H1 (cell line): ENCODE measurements at regions not wholly inside any gene's neighbourhood (a gene's known extent, or its start where the extent isn't known, plus 50 kb on each side); places are given as distances from the start of the nearest gene placed in this dataset.

Experiments used
- CTCF ChIA-PET: fragments of 300-600 bp; sonication (Branson Sonifier 250); formaldehyde crosslinking; loops from one replicate; lab custom pipeline; 2021; ENCODE audit not compliant: partially characterized antibody; lab: Charles Lee
- POLR2A ChIA-PET: fragments of 300-600 bp; sonication (Branson Sonifier 250); formaldehyde crosslinking; loops from one replicate; lab custom pipeline; 2021; ENCODE audit warnings: inconsistent platforms; ENCODE audit not compliant: partially characterized antibody; lab: Charles Lee
- DNase-seq, 2 experiments: peaks; one replicate each; pipeline versions ENCODE4 v3.0.0 to v3.0.0-alpha.2; 2010 to 2022; ENCODE audit warnings: low spot score in 2 of 2, low read depth in 1 of 2, mixed read lengths in 1 of 2
- FAIRE-seq: peaks from 2 replicates; lab custom pipeline; 2011; peaks lifted over from hg19 to GRCh38; lab: Jason Lieb, UNC
- H2AFZ ChIP-seq: 2 replicates; pipeline ENCODE4 v1.8.1; 2012; ENCODE audit warnings: low read length, inconsistent platforms
- H2AK5ac ChIP-seq: 2 replicates; pipeline ENCODE4 v1.6.1; 2013; ENCODE audit warnings: low read depth, low read length
- H2BK120ac ChIP-seq: replicated peaks from 2 replicates; pipeline ENCODE3; 2013; ENCODE audit warnings: low read depth, low read length, inconsistent platforms
- H2BK12ac ChIP-seq: 2 replicates; pipeline ENCODE4 v1.6.1; 2013; ENCODE audit warnings: low read depth, low read length
- H2BK15ac ChIP-seq: 2 replicates; pipeline ENCODE4 v1.6.1; 2013; ENCODE audit warnings: low read length
- H2BK20ac ChIP-seq: 2 replicates; pipeline ENCODE4 v1.6.1; 2013; ENCODE audit warnings: low read length
- H2BK5ac ChIP-seq: 2 replicates; pipeline ENCODE4 v1.6.1; 2013; ENCODE audit warnings: low read depth, low read length
- H3K14ac ChIP-seq: 2 replicates; pipeline ENCODE4 v1.6.1; 2013; ENCODE audit warnings: inconsistent platforms; ENCODE audit not compliant: insufficient read length
- H3K18ac ChIP-seq: 2 replicates; pipeline ENCODE4 v1.6.1; 2013; ENCODE audit warnings: low read length; ENCODE audit errors: extremely low read depth
- H3K23ac ChIP-seq: 2 replicates; pipeline ENCODE4 v1.6.1; 2013; ENCODE audit warnings: inconsistent platforms; ENCODE audit not compliant: insufficient read length
- H3K23me2 ChIP-seq: 2 replicates; pipeline ENCODE4 v1.6.1; 2013; ENCODE audit warnings: low read depth, low read length
- H3K27ac ChIP-seq: 2 replicates; pipeline ENCODE4 v1.6.1; 2011; ENCODE audit warnings: low read depth, low read length, inconsistent platforms
- H3K27me3 ChIP-seq, 4 experiments: replicated peaks in 1 of 4; 1 replicate in 1 of 4; 2 replicates in 3 of 4; pipeline versions ENCODE4 v1.6.1 to v1.8.1; 2011 to 2013; ENCODE audit warnings: low read length in 3 of 4, mild to moderate bottlenecking in 3 of 4, inconsistent platforms in 2 of 4, mixed read lengths in 2 of 4, moderate library complexity in 1 of 4; ENCODE audit not compliant: control insufficient read depth in 3 of 4, insufficient read depth in 3 of 4; ENCODE audit errors: extremely low read depth in 1 of 4
- H3K36me3 ChIP-seq, 4 experiments: 2 replicates each; pipeline versions ENCODE4 v1.6.1 to v1.8.1; 2011 to 2013; ENCODE audit warnings: mild to moderate bottlenecking in 4 of 4, low read length in 3 of 4, moderate library complexity in 2 of 4, control low read depth in 1 of 4, inconsistent platforms in 1 of 4; ENCODE audit not compliant: insufficient read depth in 4 of 4, control insufficient read depth in 2 of 4
- H3K4ac ChIP-seq: replicated peaks from 2 replicates; pipeline ENCODE3; 2013; ENCODE audit warnings: low read length, low read depth, mixed read lengths, inconsistent platforms; ENCODE audit not compliant: insufficient read length
- H3K4me1 ChIP-seq, 4 experiments: replicated peaks in 1 of 4; 1 replicate in 1 of 4; 2 replicates in 3 of 4; pipeline versions ENCODE4 v1.6.1 to v1.8.1; 2011 to 2013; ENCODE audit warnings: low read length in 3 of 4, inconsistent platforms in 2 of 4, mixed read lengths in 1 of 4; ENCODE audit not compliant: insufficient read depth in 4 of 4, control insufficient read depth in 3 of 4
- H3K4me2 ChIP-seq, 2 experiments: 2 replicates each; pipeline versions ENCODE4 v1.6.1 to v1.8.1; 2011 to 2013; ENCODE audit warnings: low read depth in 2 of 2, low read length in 2 of 2, control low read depth in 1 of 2, inconsistent platforms in 1 of 2, mild to moderate bottlenecking in 1 of 2; ENCODE audit not compliant: insufficient read depth in 1 of 2
- H3K4me3 ChIP-seq, 4 experiments: fragments of 200-600, 300-600 bp in 1 of 4; sonication (generic), shearing (Covaris generic), sonication (Bioruptor Twin) in 1 of 4; 2 replicates each; pipeline versions ENCODE4 v1.5.1 to v1.8.1; 2011 to 2016; ENCODE audit warnings: low read length in 4 of 4, low read depth in 3 of 4, control low read depth in 2 of 4, inconsistent platforms in 2 of 4, mild to moderate bottlenecking in 2 of 4, mixed read lengths in 1 of 4, moderate library complexity in 1 of 4; ENCODE audit not compliant: insufficient read depth in 2 of 4; ENCODE audit errors: extremely low read depth in 1 of 4
- H3K56ac ChIP-seq: replicated peaks from 2 replicates; pipeline ENCODE3; 2013; ENCODE audit warnings: low read depth, mild to moderate bottlenecking, mixed read lengths, low read length, inconsistent platforms; ENCODE audit not compliant: insufficient read length
- H3K79me1 ChIP-seq: 2 replicates; pipeline ENCODE4 v1.6.1; 2013; ENCODE audit warnings: low read depth, low read length, control low read depth
- H3K79me2 ChIP-seq, 2 experiments: 2 replicates each; pipeline versions ENCODE4 v1.6.1 to v1.8.1; 2012 to 2013; ENCODE audit warnings: low read length in 2 of 2, mild to moderate bottlenecking in 2 of 2, inconsistent platforms in 1 of 2; ENCODE audit not compliant: insufficient read depth in 2 of 2, control insufficient read depth in 1 of 2
- H3K9ac ChIP-seq, 4 experiments: replicated peaks in 1 of 4; 1 replicate in 1 of 4; 2 replicates in 3 of 4; pipeline versions ENCODE4 v1.6.1 to v1.8.1; 2011 to 2013; ENCODE audit warnings: low read depth in 3 of 4, low read length in 3 of 4, control low read depth in 2 of 4, mild to moderate bottlenecking in 2 of 4, moderate library complexity in 2 of 4, inconsistent platforms in 1 of 4; ENCODE audit errors: extremely low read depth in 1 of 4
- H3K9me3 ChIP-seq, 2 experiments: 2 replicates each; pipeline versions ENCODE4 v1.6.1 to v1.8.1; 2012 to 2013; ENCODE audit warnings: mild to moderate bottlenecking in 2 of 2, moderate library complexity in 2 of 2, control low read depth in 1 of 2, inconsistent platforms in 1 of 2, low read depth in 1 of 2, low read length in 1 of 2, mixed read lengths in 1 of 2; ENCODE audit not compliant: insufficient read depth in 2 of 2
- H4K20me1 ChIP-seq, 2 experiments: replicated peaks in 1 of 2; 2 replicates each; pipeline versions ENCODE3 to v1.8.1; 2011 to 2013; ENCODE audit warnings: inconsistent platforms in 2 of 2, low read length in 2 of 2, mild to moderate bottlenecking in 1 of 2; ENCODE audit not compliant: insufficient read depth in 2 of 2, control insufficient read depth in 1 of 2
- H4K5ac ChIP-seq: 2 replicates; pipeline ENCODE4 v1.6.1; 2013; ENCODE audit warnings: low read length, low read depth, mixed read lengths, inconsistent platforms; ENCODE audit not compliant: insufficient read length
- H4K8ac ChIP-seq: 2 replicates; pipeline ENCODE4 v1.8.0; 2013; ENCODE audit warnings: mild to moderate bottlenecking, moderate library complexity, low read length, inconsistent platforms; ENCODE audit not compliant: insufficient read depth; ENCODE audit errors: extremely low read depth
- H4K91ac ChIP-seq: replicated peaks from 2 replicates; pipeline ENCODE3; 2013; ENCODE audit warnings: low read length, mixed read lengths, inconsistent platforms; ENCODE audit not compliant: insufficient read length
- SIN3A ChIP-seq, 2 experiments: IDR thresholded peaks in 1 of 2; conservative IDR thresholded peaks in 1 of 2; 2 replicates each; pipeline ENCODE4 v1.6.1; 2011 to 2012; ENCODE audit warnings: low read length in 2 of 2, improper control_type of control experiment in 1 of 2, low read depth in 1 of 2, mild to moderate bottlenecking in 1 of 2
- WGBS, 2 experiments: shearing (Covaris generic) in 1 of 2; methylation state at CpG; one replicate each; pipeline versions ENCODE4 v1.1.6 to v1.1.7; 2013 to 2015; ENCODE audit warnings: low lambda C conversion rate in 2 of 2, mixed read lengths in 2 of 2, inconsistent platforms in 1 of 2, low coverage in 1 of 2, missing lambda C conversion rate in 1 of 2; ENCODE audit not compliant: insufficient replicate concordance in 2 of 2, insufficient coverage in 1 of 2, insufficient read length in 1 of 2; ENCODE audit errors: extremely low coverage in 1 of 2, missing lambda C conversion rate in 1 of 2; 5-methylcytosine and 5-hydroxymethylcytosine counted together

GRCh38 chr10:29078919-29079318 is 210.0 kb upstream of the LYZL1 start:
- no peak overlapping the region for H4K5ac ChIP-seq
- H2BK15ac ChIP-seq = no peak overlapping the region
- no peak overlapping the region for H3K56ac ChIP-seq
- H3K23me2 ChIP-seq = no peaks in the 10 kb centered on the region
- H4K8ac ChIP-seq = no peak overlapping the region
- H3K27ac ChIP-seq = no peak overlapping the region
- H3K27me3 ChIP-seq = no peaks in the 10 kb centered on the region
- no peaks in the 10 kb centered on the region for H3K36me3 ChIP-seq
- H3K79me2 ChIP-seq = no peaks in the 10 kb centered on the region
- H3K9me3 ChIP-seq = no peaks in the 10 kb centered on the region
- no peak overlapping the region for H3K14ac ChIP-seq
- no peak overlapping the region for H2BK120ac ChIP-seq
- H3K79me1 ChIP-seq = no peaks in the 10 kb centered on the region
- no peak overlapping the region for H3K4me2 ChIP-seq
- H2BK5ac ChIP-seq = no peak overlapping the region
- no peak overlapping the region for H2BK20ac ChIP-seq
- no peak overlapping the region for H2BK12ac ChIP-seq
- FAIRE-seq = no peak
- H3K23ac ChIP-seq = no peak overlapping the region
- POLR2A ChIA-PET = no interaction called here
- 60% methylated on average over 4 of the region's 4 CpGs; no CpG with 5 or more reads in 1 of the 2 experiments for WGBS, 2 experiments
- 0 out of 2 replicates have a peak overlapping the region, but pooled peaks have one; percentile 42 for H2AFZ ChIP-seq
- DNase-seq = no peak
- H2AK5ac ChIP-seq = no peak overlapping the region
- CTCF ChIA-PET = interaction anchor here (0.5 to 1.9 kb wide), 4 partner anchors 15 to 582 kb away, joined by 3 to 4 read pairs (median 4); no protein-coding TSS in a partner anchor
- no peak overlapping the region for H3K4ac ChIP-seq
- peaks cover 0 to 7% (median 1%) of the 10 kb centered on the region in 4 experiments; a peak in 2 of 7 replicates for H3K4me1 ChIP-seq
- H3K9ac ChIP-seq = no peak overlapping the region
- H4K91ac ChIP-seq = no peak overlapping the region
- no peak overlapping the region for H3K18ac ChIP-seq
- no peak overlapping the region for H3K4me3 ChIP-seq
- no peaks in the 10 kb centered on the region for H4K20me1 ChIP-seq
- TF ChIP-seq SIN3A (conservative IDR thresholded peaks at IDR 0.05 in 1 of 2, IDR thresholded peaks at IDR 0.05 in 1 of 2; ENCODE audit: low read depth in 1 of 2, low read length in 2 of 2) = no peak
